Stimulated activated CD8-positive, alpha-beta memory T cell treated with anti-CD3 and anti-CD28 coated beads, Interleukin-12 subunit alpha, Interleukin-12 subunit beta, amount 100 ng/mL, for 1 hour (primary cell): ENCODE measurements at regions not wholly inside any gene's neighbourhood (a gene's known extent, or its start where the extent isn't known, plus 50 kb on each side); places are given as distances from the start of the nearest gene placed in this dataset.
"Not testable (repeated sequence)": the region's sequence is repeated elsewhere in the genome, so short reads cannot be mapped to it uniquely, and the experiment has no call there.

Experiments used
- DNase-seq: peaks from one replicate; pipeline ENCODE4 v3.0.0-alpha.2; 2020; ENCODE audit warnings: low read depth

DNA sequence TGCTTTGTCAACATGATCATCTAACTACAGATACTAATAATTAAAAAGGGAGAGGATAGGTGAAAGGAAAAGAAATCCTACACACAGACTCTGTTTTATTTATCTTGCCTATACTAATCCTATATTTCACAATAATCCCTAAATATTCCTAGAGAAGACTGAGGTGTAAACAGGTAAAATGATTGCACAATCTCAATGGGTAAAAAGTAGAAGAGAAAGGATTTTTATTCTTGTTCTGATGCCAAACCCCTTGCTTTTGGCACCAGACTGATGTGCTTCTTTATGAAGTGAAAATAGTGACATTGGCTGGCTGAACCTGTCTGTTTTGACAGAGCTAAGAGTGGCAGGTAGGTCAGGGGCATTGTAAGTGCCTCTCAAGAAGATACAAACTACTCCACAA is 101.9 kb upstream of the ZPLD1 start:
- no peak for DNase-seq

DNA sequence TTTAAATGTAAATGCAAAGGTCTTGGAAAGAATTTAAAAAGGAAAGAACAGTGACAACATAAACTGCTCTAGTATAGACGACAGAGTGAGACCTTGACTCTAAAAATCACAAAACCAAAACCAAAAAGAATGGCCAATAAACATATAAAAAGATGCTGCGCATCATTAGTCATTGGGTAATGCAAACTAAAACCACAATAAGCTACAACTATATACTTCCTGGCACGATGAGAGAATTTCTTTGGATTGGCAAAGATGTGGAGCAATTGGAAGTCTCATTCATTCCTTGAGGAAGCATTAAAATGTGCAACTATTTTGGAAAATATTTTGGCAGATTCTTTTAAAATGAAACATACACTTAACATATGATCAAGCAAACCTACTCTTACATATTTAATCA is 98.7 kb upstream of the ZPLD1 start:
- no peak for DNase-seq

DNA sequence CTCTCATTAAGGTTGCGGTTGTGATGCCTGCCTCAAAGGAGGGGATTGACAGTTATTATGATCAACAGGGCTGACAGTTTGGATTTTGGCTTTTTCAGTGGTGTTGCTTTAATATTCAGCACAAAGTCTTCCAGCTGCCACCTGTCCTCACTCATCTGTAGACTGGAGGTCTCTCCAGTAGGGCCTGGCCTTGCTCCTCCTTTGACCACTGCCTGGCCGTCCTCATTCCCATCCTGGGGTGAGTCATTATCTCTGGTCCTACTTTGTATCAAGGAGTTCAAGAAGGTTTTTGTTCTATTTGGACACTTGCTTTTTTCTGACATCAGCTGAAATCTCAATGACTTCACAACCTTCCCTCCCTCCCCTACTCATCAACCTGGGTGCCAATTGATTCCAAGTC is 95.1 kb upstream of the ZPLD1 start:
- no peak for DNase-seq

DNA sequence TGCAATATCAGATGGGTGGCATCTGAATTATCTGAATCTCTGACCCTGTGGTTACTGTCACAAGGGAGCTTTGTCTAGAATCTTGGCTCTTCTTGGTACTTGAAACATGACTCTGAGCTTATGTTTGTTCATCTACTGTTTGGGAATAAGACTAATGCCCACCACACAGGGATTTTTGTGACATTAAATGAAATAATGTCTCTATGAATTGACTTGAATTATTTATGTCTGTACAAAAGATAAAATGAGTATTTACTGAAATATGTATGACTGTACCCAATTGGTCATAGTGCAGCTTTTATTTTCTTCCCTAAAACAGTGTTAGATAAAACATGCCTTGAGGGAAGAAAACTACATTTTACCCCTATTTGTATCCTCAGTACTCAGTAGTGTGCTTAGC is 87.9 kb upstream of the ZPLD1 start:
- no peak for DNase-seq

DNA sequence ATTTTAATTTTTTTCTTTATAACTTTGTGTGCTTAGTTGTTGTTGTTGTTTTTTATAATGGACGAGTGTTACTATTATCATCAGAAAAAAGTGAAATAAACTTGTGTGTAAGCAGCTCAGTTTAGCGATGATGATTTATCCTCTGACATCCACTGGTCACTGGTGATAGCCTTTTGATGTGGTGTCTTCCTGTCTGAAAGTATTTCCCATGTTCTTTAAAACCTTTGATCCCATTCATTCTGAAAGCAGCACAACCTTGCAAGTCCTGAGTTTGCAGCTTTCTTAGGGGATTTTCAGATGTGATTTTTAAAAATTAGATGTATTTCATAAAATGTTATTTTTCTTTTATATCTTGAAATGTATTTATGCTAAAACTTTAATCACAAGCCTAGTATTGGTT is 85.9 kb upstream of the ZPLD1 start:
- DNase-seq = no peak

DNA sequence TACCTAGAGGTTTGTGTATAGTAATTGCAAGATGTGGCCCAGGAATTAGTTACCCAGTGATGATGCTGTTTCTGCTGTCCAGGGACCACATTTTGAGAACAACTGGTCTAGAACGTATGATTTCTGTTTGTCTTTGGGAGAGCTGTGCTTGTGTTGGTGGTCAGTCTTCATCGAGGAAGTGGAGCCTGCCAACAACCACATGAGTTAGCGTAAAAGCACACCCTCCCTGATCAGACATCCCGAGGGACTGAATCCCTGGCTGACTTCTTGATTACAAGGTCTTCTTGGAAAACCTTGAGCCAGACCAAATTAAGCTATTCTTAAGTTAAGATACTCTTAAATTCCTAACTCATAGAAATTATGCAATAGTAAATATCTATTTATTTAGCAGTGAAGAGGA is 81.7 kb upstream of the ZPLD1 start:
- no peak for DNase-seq

DNA sequence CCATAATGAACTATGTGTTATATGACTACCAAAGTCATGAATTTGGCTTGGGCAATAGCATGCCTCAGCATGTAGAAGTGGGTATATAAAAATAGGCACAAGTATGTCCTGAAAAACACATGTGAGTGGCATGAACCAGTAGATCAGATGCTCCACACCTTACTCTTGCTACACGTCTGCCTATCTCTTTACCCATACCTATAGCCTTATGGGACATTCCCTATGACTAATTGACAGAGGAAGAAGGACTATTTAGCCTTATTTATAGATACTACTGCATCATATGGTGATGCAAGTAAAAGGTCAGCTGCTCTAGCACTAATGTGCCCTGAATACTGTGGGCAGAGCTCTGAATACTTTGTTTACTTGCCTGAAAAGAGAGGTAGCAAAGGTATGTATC is 81.0 kb upstream of the ZPLD1 start:
- DNase-seq = no peak

DNA sequence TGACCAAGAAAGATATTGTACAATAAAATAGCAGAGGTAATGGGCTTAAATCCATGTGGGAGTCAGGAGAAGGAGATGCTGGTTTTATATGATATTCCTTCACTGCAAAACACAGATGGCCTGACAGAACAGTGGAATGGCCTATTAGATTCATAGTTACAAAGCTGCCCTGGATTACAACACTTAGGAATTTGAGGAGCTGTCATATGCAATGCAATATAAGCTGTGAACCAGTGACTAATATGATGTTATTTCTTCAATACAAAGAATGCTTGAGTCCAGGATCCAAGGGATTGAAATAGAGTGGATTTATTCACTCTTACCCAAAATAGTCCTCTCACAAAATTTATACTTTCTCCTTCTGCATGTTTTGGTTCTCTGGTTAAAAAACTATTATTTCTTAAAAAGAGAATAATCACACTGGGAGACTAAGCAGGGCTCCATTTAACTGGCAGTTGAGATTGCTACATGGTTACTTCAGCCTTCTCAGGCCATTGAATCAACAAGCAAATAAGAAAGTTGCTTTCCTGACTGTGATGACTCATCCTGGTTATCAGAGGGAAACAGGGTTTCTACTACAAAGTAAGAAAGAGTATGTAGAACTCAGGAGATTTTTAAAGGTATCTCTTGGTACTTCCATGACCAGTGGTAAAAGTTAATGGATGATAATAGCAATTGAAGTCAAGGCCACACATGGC is 79.8 kb upstream of the ZPLD1 start:
- DNase-seq = no peak

DNA sequence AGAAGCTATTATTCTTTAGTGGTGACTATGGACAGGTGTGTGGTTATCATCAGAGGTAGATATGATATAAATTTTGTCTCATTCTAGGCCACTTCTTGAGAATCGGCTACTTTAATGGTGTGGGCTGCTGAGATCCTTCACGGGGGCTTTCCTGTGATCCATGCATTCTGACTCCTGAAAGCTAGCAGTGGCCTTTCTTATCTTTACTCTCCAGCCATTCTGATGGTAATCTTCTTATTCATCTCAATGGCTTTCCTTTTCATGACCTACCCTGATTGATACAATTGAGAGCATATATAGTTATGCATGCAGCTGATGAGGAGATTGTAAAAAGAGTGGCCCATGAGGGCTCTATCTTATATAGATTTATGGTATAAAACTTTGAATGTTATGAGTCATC is 78.3 kb upstream of the ZPLD1 start:
- no peak for DNase-seq

DNA sequence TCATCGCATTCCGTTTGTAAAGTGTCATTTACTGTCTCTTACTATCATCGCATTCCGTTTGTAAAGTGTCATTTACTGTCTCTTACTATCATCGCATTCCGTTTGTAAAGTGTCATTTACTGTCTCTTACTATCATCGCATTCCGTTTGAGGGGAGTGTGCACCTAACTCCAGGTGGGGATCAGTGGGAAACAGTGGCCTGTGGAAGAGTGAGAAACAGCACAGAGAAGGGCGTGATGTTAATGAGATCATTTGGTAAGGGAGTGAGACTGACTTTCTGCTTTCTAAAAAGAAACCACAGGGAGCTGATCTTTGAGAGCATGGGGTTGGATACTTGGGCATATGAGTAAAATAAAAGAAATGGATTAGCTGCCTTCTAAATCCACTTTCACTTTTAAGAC is 77.5 kb upstream of the ZPLD1 start:
- not testable (repeated sequence) for DNase-seq

DNA sequence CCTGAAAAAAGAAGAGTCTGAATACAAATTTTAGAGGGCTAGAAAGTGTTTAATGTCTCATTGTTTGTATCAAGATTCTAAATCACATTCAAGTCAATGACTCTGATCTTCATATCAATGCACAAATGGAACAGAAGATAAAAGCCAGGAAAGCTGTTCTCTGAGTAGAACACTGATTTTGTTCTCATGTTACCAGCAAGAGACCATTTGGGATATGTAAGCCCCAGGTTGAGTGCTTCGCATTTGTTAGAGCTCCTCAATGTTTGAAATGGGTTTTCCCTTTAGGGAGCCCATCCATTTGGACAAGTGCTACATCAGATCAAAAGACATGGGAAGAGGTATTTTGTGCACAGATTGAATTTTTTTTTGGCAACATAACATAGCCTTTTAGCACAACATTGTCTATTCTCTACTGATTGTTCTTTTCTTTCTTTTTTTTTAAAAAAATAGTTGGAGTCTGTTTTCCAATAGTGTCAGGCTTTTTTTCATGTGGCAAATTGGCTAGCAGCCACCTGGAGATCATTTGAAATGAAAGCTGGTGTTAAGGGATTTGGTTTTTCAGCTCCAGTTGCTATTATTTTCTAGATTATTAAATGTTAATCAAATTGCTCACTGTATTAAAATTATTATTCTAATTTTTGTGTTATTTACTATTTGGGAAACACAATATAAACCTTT is 74.5 kb upstream of the ZPLD1 start:
- DNase-seq = no peak

DNA sequence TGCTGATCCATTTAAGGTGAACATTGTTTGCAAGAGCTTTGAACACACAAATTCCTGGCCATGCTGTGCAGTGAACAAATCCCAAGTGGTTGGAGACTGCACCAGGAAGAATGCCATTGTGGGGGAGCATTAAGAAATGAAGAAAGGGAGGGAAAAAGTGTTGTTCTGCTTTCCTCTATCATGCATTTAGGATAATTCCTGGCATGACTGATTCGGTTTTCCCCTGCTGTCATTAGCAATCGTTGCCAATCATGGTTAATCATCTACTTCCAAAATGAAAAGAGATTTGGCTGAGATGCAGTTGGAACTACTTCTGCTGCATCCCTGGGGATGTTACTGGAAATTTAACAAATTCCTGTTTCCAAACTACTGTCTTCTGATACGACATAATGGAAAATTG is 73.7 kb upstream of the ZPLD1 start:
- no peak for DNase-seq

DNA sequence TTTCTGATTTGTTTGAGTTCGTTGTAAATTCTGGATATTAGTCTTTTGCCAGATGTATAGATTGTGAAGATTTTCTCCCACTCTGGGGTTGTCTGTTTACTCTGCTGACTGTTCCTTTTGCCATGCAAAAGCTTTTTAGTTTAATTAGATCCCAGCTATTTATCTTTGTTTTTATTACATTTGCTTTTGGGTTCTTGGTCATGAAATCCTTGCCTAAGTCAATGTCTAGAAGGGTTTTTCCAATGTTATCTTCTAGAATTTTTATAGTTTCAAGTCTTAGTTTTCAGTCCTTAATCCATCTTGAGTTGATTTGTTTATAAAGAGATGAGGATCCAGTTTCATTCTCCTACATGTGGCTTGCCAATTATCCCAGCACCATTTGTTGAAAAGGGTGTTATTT is 68.7 kb upstream of the ZPLD1 start:
- not testable (repeated sequence) for DNase-seq

DNA sequence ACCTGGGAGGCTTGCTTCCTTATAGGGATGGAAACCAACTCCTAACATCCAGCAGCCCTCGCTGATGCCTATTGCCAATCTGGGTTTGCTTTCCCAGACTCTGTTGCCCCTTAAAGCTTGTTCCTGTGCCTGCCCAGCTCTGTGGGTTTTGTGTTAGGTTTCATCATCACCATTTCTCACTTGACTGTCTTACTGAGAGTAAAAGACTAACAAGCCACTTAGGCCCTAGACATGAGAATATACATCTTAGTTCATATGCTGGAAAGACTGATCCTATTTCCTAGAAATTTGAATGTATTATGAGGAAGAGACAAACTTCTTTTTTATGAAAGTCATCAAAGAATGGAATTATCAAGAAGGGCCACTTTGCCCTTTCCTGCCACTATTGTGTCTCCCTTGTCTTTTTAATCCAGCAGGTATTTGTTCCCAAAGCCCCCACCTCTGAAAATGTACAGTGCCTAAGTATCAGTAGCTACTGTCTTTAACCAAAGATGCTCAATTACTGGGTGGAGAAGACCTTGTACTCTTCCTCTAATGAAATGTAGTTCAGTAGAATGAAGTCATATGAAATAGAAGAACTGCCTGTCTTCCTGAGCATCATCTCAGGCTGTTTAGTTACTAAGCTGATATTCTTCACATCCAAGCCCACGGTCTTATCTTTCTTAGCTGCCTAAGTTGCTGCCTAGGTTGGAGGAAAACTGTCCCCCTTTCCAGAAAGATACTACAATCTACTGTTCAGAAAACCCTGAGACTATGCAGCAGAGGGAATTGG is 59.8 kb upstream of the ZPLD1 start:
- DNase-seq = no peak

DNA sequence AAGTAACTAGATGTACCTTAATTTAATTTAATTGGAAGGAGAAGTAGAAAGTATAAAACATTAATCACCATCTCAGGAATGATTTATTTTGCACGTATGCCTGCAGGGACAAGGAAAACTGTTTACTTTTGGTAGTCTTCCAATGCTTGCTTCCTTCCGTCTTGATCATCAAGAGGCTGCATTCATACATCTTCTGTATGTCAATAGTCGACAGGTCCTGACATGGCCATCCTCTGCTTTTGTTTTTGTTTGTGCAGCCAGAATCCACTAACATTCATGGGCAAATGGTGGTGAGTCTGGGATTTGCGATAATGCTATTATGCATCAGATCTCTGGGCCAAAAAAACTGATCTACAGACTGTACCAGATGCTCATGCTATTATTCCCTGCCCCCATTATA is 56.6 kb upstream of the ZPLD1 start:
- DNase-seq = no peak

DNA sequence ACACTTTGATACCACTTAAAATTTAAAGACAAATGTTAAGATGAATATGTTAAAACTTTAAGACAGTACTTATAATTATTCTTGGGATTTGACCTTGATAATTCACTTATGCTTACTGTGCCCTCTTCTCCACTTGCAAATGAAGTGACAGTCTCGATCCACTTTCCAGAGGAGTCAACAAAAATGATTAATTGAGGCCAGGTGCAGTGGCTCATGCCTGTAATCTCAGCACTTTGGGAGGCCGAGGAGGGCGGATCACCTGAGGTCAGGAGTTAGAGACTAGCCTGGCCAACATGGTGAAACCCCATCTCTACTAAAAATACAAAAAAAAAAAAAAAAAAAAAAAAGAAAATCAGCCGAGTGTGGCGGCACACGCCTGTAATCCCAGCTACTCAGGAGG is 52.6 kb upstream of the ZPLD1 start:
- DNase-seq = not testable (repeated sequence)
